ENCODE measurements at regions not wholly inside any gene's neighbourhood (a gene's known extent, or its start where the extent isn't known, plus 50 kb on each side); places are given as distances from the start of the nearest gene placed in this dataset.

DNA sequence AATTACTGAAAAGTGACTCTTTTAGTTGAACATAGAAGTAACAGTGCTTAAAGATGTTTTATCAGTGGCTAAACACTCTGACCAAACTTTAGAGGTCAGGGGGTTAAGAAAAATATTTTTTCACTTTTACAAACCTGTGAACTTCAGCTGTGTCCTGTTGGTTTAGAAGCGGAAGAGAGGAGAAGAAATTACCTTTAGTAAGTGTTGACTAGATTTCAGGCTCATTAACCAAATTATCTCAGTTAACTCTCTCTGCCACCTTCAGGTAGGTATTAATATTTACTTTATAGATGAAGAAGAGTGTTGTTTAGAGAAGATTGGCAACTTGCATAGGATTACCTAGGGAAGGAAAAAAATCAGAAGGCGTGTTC lies 151.9 kb upstream of the CMC1 start:
- no peaks in the 10 kb centered on the region for H3K9me3 ChIP-seq (ENCODE audit: control insufficient read depth, low read depth, low read length)
- H3K79me2 ChIP-seq (ENCODE audit: control insufficient read depth, insufficient read depth, low read length): no peaks in the 10 kb centered on the region
- no peaks in the 10 kb centered on the region for H3K27me3 ChIP-seq (ENCODE audit: control insufficient read depth, extremely low read depth, insufficient read depth, low read length)
- H3K4me2 ChIP-seq (ENCODE audit: control insufficient read depth, extremely low read depth, insufficient read depth, low read depth, low read length): no peak overlapping the region
- no peak overlapping the region for H3K4me3 ChIP-seq (ENCODE audit: control insufficient read depth in 2 of 3, extremely low read depth in 1 of 3, insufficient read depth in 2 of 3, low read depth in 1 of 3, low read length in 3 of 3)
- H3K4me1 ChIP-seq (ENCODE audit: control insufficient read depth, extremely low read depth, insufficient read depth, low read length): no peaks in the 10 kb centered on the region
- no peaks in the 10 kb centered on the region for H4K20me1 ChIP-seq (ENCODE audit: control insufficient read depth, extremely low read depth, insufficient read depth, low read length)
- FAIRE-seq (no peak), DNase-seq (ENCODE audit: low read depth, low spot score) (no peak)
- no peak overlapping the region for H2AFZ ChIP-seq (ENCODE audit: control insufficient read depth, low read length)
- TF ChIP-seq EZH2 (IDR thresholded peaks at IDR 0.05; ENCODE audit: low read length): no peak
- TF ChIP-seq, protein P1, sequence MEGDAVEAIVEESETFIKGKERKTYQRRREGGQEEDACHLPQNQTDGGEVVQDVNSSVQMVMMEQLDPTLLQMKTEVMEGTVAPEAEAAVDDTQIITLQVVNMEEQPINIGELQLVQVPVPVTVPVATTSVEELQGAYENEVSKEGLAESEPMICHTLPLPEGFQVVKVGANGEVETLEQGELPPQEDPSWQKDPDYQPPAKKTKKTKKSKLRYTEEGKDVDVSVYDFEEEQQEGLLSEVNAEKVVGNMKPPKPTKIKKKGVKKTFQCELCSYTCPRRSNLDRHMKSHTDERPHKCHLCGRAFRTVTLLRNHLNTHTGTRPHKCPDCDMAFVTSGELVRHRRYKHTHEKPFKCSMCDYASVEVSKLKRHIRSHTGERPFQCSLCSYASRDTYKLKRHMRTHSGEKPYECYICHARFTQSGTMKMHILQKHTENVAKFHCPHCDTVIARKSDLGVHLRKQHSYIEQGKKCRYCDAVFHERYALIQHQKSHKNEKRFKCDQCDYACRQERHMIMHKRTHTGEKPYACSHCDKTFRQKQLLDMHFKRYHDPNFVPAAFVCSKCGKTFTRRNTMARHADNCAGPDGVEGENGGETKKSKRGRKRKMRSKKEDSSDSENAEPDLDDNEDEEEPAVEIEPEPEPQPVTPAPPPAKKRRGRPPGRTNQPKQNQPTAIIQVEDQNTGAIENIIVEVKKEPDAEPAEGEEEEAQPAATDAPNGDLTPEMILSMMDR (optimal IDR thresholded peaks at IDR 0.05 in 1 of 3, IDR thresholded peaks at IDR 0.05 in 1 of 3, conservative IDR thresholded peaks at IDR 0.05 in 1 of 3; ENCODE audit: extremely low read depth in 1 of 3, insufficient read depth in 2 of 3, low read length in 3 of 3): no peak
- H3K9me1 ChIP-seq (ENCODE audit: control insufficient read depth, extremely low read depth, insufficient read depth, low read length): no peaks in the 10 kb centered on the region
- H3K9ac ChIP-seq (ENCODE audit: control insufficient read depth, extremely low read depth, insufficient read depth, low read length): no peak overlapping the region
- no peak overlapping the region for H3K27ac ChIP-seq (ENCODE audit: control insufficient read depth, insufficient read depth, low read length)
- dilution Hi-C loops (cut with MboI; ENCODE audit: extremely low pct_ligation_motif_present, low sequenced_read_pairs): no loop called here
- H3K36me3 ChIP-seq (ENCODE audit: control insufficient read depth in 2 of 2, extremely low read depth in 1 of 2, insufficient read depth in 2 of 2, low read length in 2 of 2): no peaks in the 10 kb centered on the region

DNA sequence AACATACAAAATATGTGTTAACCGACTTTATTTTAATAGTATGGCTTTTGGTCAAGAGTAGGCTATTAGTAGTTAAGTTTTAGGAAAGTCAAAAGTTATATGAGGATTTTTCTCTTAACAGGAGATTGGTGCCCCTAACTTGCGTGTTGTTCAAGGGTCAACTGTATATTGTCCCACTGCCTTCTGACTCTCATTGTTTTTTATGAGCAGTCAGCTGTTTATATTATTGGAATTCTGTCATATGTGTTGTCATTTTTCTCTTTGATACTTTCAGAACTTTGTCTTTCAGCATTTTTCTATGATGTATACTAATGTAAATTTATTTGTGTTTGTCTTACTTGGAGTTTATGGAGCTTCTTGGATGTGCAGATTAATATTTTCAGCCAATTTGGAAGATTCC lies 142.1 kb upstream of the CMC1 start:
- Histone ChIP-seq H3K4me2 (ENCODE audit: control insufficient read depth, extremely low read depth, insufficient read depth, low read depth, low read length) (no peak overlapping the region), H3K36me3 (ENCODE audit: control insufficient read depth in 2 of 2, extremely low read depth in 1 of 2, insufficient read depth in 2 of 2, low read length in 2 of 2) (no peaks in the 10 kb centered on the region), H3K79me2 (ENCODE audit: control insufficient read depth, insufficient read depth, low read length) (no peaks in the 10 kb centered on the region), H2AFZ (ENCODE audit: control insufficient read depth, low read length) (no peak overlapping the region), H3K9ac (ENCODE audit: control insufficient read depth, extremely low read depth, insufficient read depth, low read length) (no peak overlapping the region), H3K27me3 (ENCODE audit: control insufficient read depth, extremely low read depth, insufficient read depth, low read length) (no peaks in the 10 kb centered on the region), H3K4me3 (ENCODE audit: control insufficient read depth in 2 of 3, extremely low read depth in 1 of 3, insufficient read depth in 2 of 3, low read depth in 1 of 3, low read length in 3 of 3) (no peak overlapping the region), H3K27ac (ENCODE audit: control insufficient read depth, insufficient read depth, low read length) (no peak overlapping the region), H4K20me1 (ENCODE audit: control insufficient read depth, extremely low read depth, insufficient read depth, low read length) (no peaks in the 10 kb centered on the region), H3K9me1 (ENCODE audit: control insufficient read depth, extremely low read depth, insufficient read depth, low read length) (no peaks in the 10 kb centered on the region), H3K4me1 (ENCODE audit: control insufficient read depth, extremely low read depth, insufficient read depth, low read length) (no peaks in the 10 kb centered on the region), H3K9me3 (ENCODE audit: control insufficient read depth, low read depth, low read length) (no peaks in the 10 kb centered on the region)
- TF ChIP-seq, protein P1 (optimal IDR thresholded peaks at IDR 0.05 in 1 of 3, IDR thresholded peaks at IDR 0.05 in 1 of 3, conservative IDR thresholded peaks at IDR 0.05 in 1 of 3; ENCODE audit: extremely low read depth in 1 of 3, insufficient read depth in 2 of 3, low read length in 3 of 3): no peak
- TF ChIP-seq EZH2 (IDR thresholded peaks at IDR 0.05; ENCODE audit: low read length): no peak
- dilution Hi-C loops (cut with MboI; ENCODE audit: extremely low pct_ligation_motif_present, low sequenced_read_pairs): no loop called here
- DNase-seq (ENCODE audit: low read depth, low spot score) (no peak), FAIRE-seq (no peak)

Data from keratinocyte (primary cell).